OCI-LY7 (cell line): ENCODE measurements at regions not wholly inside any gene's neighbourhood (a gene's known extent, or its start where the extent isn't known, plus 50 kb on each side); places are given as distances from the start of the nearest gene placed in this dataset.

Experiments
- BruUV-seq: library from RNA; stranded (reverse); fragments of 400-500 nt; replicated peaks from 2 replicates; lab custom pipeline; 2021; lab: Mats Ljungman, UMichigan
- CTCF ChIA-PET: fragments of 300-600 bp; sonication (Branson Sonifier 250); formaldehyde crosslinking; loops from one replicate; lab custom pipeline; 2022; ENCODE audit warnings: antibody characterized with exemption; ENCODE audit not compliant: unreplicated experiment; lab: Charles Lee
- POLR2A ChIA-PET: fragments of 300-600 bp; sonication (Branson Sonifier 250); formaldehyde crosslinking; loops from one replicate; lab custom pipeline; 2022; ENCODE audit warnings: antibody characterized with exemption; lab: Charles Lee
- DNase-seq: peaks from one replicate; pipeline ENCODE4 v3.0.0-alpha.2; 2015; ENCODE audit warnings: low spot score
- H2AFZ ChIP-seq: fragments of 200-600 bp; sonication (generic), shearing (Covaris generic); 2 replicates; pipeline ENCODE4 v1.6.1; 2014; ENCODE audit warnings: mild to moderate bottlenecking, antibody characterized with exemption, low read length, moderate library complexity
- H3K27ac ChIP-seq: fragments of 200-600 bp; sonication (generic); 2 replicates; pipeline ENCODE4 v1.5.1; 2014; ENCODE audit warnings: mixed run types, low read depth, mild to moderate bottlenecking, moderate library complexity, low read length, inconsistent platforms; ENCODE audit not compliant: poor library complexity, severe bottlenecking
- H3K36me3 ChIP-seq: fragments of 200-600 bp; sonication (generic); 2 replicates; pipeline ENCODE4 v1.6.1; 2014; ENCODE audit warnings: mild to moderate bottlenecking, antibody characterized with exemption, low read length, moderate library complexity, mixed read lengths; ENCODE audit not compliant: insufficient read depth
- H3K4me1 ChIP-seq: fragments of 200-600 bp; sonication (generic); 2 replicates; pipeline ENCODE4 v1.5.1; 2014; ENCODE audit warnings: mild to moderate bottlenecking, low read length; ENCODE audit not compliant: insufficient read depth, poor library complexity, severe bottlenecking
- H3K4me2 ChIP-seq: fragments of 200-600 bp; sonication (generic); 2 replicates; pipeline ENCODE4 v1.6.1; 2014; ENCODE audit warnings: mild to moderate bottlenecking, low read length
- H3K4me3 ChIP-seq: fragments of 200-600 bp; sonication (generic); 2 replicates; pipeline ENCODE4 v1.5.1; 2014; ENCODE audit warnings: mild to moderate bottlenecking, low read depth, low read length; ENCODE audit not compliant: poor library complexity, severe bottlenecking
- H3K79me2 ChIP-seq: fragments of 200-600 bp; sonication (generic); 2 replicates; pipeline ENCODE4 v1.6.1; 2016; ENCODE audit warnings: low read depth, mild to moderate bottlenecking, low read length, moderate library complexity, mixed read lengths; ENCODE audit not compliant: insufficient read depth
- H3K9me2 ChIP-seq: fragments of 200-600 bp; sonication (generic); 2 replicates; pipeline ENCODE4 v1.6.1; 2016; ENCODE audit warnings: mild to moderate bottlenecking, low read length, mixed read lengths; ENCODE audit not compliant: insufficient read depth
- H3K9me3 ChIP-seq: fragments of 200-600 bp; sonication (generic); 2 replicates; pipeline ENCODE4 v1.6.1; 2014; ENCODE audit warnings: mild to moderate bottlenecking, mixed run types, low read length, mixed read lengths
- H4K20me1 ChIP-seq: fragments of 200-600 bp; sonication (generic); 2 replicates; pipeline ENCODE4 v1.6.1; 2014; ENCODE audit warnings: mild to moderate bottlenecking, antibody characterized with exemption, low read length, moderate library complexity, mixed read lengths; ENCODE audit not compliant: insufficient read depth
- EZH2phosphoT487 ChIP-seq: fragments of 200-600 bp; sonication (generic); IDR thresholded peaks from 2 replicates; pipeline ENCODE4 v1.6.1; 2018; ENCODE audit warnings: low read depth, borderline replicate concordance, mild to moderate bottlenecking, mixed run types, antibody characterized with exemption, low read length, moderate library complexity, mixed read lengths
- intact Hi-C: fragments of 100-400 bp; cut with micrococcal nuclease; formaldehyde crosslinking; loops from one replicate; pipeline ENCODE4 v1.10.0; 2022; ENCODE audit not compliant: unreplicated experiment
- TF ChIP-seq, protein P1 (sequence below): fragments of 200-600 bp; sonication (generic); conservative IDR thresholded peaks from 2 replicates; pipeline ENCODE4 v1.5.1; 2014; ENCODE audit warnings: mild to moderate bottlenecking, antibody characterized with exemption, low read length, moderate library complexity, mixed read lengths

DNA sequence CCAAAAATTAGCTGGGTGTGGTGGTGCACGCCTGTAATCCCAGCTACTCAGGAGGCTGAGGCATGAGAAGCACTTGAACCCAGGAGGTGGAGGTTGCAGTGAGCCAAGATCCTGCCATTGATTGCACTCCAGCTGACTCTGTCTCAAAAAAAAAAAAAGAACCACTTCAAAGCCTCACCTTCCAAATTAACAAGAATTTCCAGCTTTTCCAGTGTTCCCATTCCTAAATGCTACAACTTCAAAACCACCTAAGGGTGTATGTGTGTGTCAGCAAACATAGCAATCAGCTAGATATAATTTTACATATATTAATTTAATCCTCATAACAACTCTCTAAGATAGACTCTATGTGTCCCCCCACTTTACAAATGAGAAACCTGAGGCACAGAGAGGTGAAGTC is 512.5 kb upstream of the PROK2 start:
- H3K4me1 ChIP-seq, result no peaks in the 10 kb centered on the region
- TF ChIP-seq EZH2phosphoT487, result no peak
- TF ChIP-seq, protein P1, sequence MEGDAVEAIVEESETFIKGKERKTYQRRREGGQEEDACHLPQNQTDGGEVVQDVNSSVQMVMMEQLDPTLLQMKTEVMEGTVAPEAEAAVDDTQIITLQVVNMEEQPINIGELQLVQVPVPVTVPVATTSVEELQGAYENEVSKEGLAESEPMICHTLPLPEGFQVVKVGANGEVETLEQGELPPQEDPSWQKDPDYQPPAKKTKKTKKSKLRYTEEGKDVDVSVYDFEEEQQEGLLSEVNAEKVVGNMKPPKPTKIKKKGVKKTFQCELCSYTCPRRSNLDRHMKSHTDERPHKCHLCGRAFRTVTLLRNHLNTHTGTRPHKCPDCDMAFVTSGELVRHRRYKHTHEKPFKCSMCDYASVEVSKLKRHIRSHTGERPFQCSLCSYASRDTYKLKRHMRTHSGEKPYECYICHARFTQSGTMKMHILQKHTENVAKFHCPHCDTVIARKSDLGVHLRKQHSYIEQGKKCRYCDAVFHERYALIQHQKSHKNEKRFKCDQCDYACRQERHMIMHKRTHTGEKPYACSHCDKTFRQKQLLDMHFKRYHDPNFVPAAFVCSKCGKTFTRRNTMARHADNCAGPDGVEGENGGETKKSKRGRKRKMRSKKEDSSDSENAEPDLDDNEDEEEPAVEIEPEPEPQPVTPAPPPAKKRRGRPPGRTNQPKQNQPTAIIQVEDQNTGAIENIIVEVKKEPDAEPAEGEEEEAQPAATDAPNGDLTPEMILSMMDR, result no peak
- no peak overlapping the region for H2AFZ ChIP-seq
- no peak for DNase-seq
- no peaks in the 10 kb centered on the region for H3K9me3 ChIP-seq
- H4K20me1 ChIP-seq, result no peaks in the 10 kb centered on the region
- POLR2A ChIA-PET, result interaction anchor here (1.0 kb wide), 1 partner anchor 9 kb away, joined by 3 read pairs; no protein-coding TSS in a partner anchor
- intact Hi-C loops, result no loop called here
- H3K4me3 ChIP-seq, result no peak overlapping the region
- H3K79me2 ChIP-seq, result no peaks in the 10 kb centered on the region
- no peak overlapping the region for H3K4me2 ChIP-seq
- no peak overlapping the region for H3K27ac ChIP-seq
- no TSS peak for BruUV-seq
- CTCF ChIA-PET, result no interaction called here
- H3K9me2 ChIP-seq, result no peaks in the 10 kb centered on the region
- no peaks in the 10 kb centered on the region for H3K36me3 ChIP-seq

DNA sequence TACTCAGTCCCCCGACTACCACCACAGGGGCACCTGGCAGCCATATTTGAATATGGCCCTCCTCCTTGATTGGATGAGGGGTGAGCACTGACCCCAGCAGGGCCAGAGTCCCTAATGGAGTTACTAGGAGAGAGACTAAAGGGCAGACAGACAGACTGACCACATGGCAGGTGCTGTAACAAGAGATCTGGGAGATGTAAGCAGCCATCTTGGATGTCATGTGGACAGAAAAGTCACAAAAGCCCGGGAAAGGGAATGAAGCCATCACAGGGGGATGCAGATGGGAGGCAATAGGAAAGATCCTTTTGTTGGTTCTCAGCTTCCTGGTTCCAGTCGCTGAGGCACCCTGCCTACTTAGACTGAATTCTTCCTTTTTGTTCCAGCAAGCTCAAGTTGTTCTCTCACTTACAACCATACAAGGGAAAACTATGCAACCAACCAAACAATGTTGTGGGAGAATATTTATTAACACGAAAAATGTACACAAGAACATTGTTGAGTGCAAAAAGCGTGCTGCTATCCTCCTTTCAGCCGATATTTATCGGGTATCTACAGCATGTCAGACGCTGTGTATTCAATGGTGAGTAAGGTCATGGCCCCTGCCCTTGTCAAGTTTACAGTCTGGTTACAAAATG is 511.6 kb upstream of the PROK2 start:
- H3K9me2 ChIP-seq, result no peaks in the 10 kb centered on the region
- no peaks in the 10 kb centered on the region for H3K9me3 ChIP-seq
- H2AFZ ChIP-seq, result no peak overlapping the region
- ChIA-PET CTCF (no interaction called here), POLR2A (no interaction called here)
- H3K4me2 ChIP-seq, result no peak overlapping the region
- H4K20me1 ChIP-seq, result no peaks in the 10 kb centered on the region
- H3K79me2 ChIP-seq, result no peaks in the 10 kb centered on the region
- no peak overlapping the region for H3K27ac ChIP-seq
- DNase-seq, result no peak
- no peak overlapping the region for H3K4me3 ChIP-seq
- H3K36me3 ChIP-seq, result no peaks in the 10 kb centered on the region
- BruUV-seq, result no TSS peak
- no peaks in the 10 kb centered on the region for H3K4me1 ChIP-seq
- TF ChIP-seq, protein P1, result no peak
- TF ChIP-seq EZH2phosphoT487, result no peak
- intact Hi-C loops, result no loop called here

DNA sequence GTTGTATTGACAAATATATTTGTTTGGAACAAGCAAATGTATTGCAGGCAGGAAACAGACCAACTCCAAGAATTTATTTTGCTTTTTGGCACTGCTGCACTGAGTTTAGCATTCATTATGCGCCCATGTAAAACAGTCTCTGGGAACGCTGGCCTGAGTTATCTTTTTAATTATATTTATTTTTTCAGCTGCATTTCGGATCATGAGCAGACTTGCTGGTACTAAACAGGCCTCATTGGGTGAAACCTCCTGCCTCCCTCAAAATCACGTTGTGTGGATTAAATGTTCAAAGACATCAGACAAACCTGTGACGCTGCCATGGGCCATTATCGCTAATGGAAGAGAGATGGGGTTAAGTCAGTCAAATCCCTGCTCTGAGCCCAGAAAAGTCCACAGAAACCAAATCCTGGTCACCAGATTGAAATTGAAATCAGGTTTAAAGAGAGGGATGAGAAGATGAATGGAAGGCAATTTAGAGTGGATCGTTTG is 511.1 kb upstream of the PROK2 start:
- CTCF ChIA-PET, result no interaction called here

More for the DNA sequence above, 511.1 kb upstream of the PROK2 start:
- H4K20me1 ChIP-seq, result no peaks in the 10 kb centered on the region
- no peaks in the 10 kb centered on the region for H3K36me3 ChIP-seq
- H3K4me3 ChIP-seq, result no peak overlapping the region
- H3K4me2 ChIP-seq, result no peak overlapping the region
- H3K9me3 ChIP-seq, result no peaks in the 10 kb centered on the region
- no peaks in the 10 kb centered on the region for H3K79me2 ChIP-seq
- TF ChIP-seq, protein P1, result no peak
- no peak for TF ChIP-seq EZH2phosphoT487
- H3K4me1 ChIP-seq, result no peaks in the 10 kb centered on the region
- H3K27ac ChIP-seq, result no peak overlapping the region
- POLR2A ChIA-PET, result interaction anchor here (0.7 to 1.6 kb wide), 5 partner anchors 8 to 123 kb away, joined by 3 to 13 read pairs (median 3); no protein-coding TSS in a partner anchor
- BruUV-seq, result no TSS peak
- DNase-seq, result no peak
- intact Hi-C loops, result no loop called here
- H3K9me2 ChIP-seq, result no peaks in the 10 kb centered on the region
- H2AFZ ChIP-seq, result no peak overlapping the region
